ENCODE measurements at regions not wholly inside any gene's neighbourhood (a gene's known extent, or its start where the extent isn't known, plus 50 kb on each side); places are given as distances from the start of the nearest gene placed in this dataset.

DNA sequence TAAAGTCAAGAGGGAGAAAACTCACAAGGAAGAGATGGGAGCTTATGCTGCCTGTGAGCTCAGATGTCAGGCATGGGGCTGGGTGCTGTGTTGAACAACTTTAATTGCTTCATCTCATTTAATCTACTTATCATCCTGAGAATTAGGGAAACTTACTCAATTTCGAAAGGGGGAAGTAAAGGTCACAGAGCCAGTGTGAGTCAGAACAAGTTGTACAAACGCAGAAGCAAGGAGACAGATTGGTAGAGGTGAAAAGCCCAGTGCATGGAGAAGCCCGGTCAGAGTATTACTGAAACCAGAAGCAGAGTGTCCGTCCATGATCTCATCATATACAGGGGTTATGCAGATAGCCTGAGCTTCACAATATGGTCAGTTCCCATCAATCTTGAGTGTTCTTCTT lies 281.1 kb upstream of the POU3F3 start:
- TF ChIP-seq CTCF (IDR thresholded peaks at IDR 0.05; ENCODE audit: low read length) (no peak), EZH2 (optimal IDR thresholded peaks at IDR 0.05; ENCODE audit: low read depth, low read length) (no peak), EZH2phosphoT487 (IDR thresholded peaks at IDR 0.05; ENCODE audit: low read length) (no peak)

Data from MM.1S (cell line).